Fibroblast of lung (primary cell): ENCODE measurements at regions not wholly inside any gene's neighbourhood (a gene's known extent, or its start where the extent isn't known, plus 50 kb on each side); places are given as distances from the start of the nearest gene placed in this dataset.

ENCODE experiments used
- DNase-seq, 2 donors: peaks; one replicate each; pipeline versions ENCODE4 v3.0.0 to v3.0.0-alpha.2; 2010; ENCODE audit warnings: low read depth in 2 of 2
- H2AFZ ChIP-seq: 2 replicates; pipeline ENCODE4 v1.5.1; 2012; ENCODE audit warnings: low read length, control low read depth, inconsistent platforms
- H3K27ac ChIP-seq: 2 replicates; pipeline ENCODE4 v1.5.1; 2011; ENCODE audit warnings: low read length, control low read depth; ENCODE audit not compliant: insufficient read depth
- H3K27me3 ChIP-seq: 2 replicates; pipeline ENCODE4 v1.5.1; 2011; ENCODE audit warnings: mild to moderate bottlenecking, low read length; ENCODE audit not compliant: control insufficient read depth, insufficient read depth
- H3K36me3 ChIP-seq: 2 replicates; pipeline ENCODE4 v1.5.1; 2011; ENCODE audit warnings: low read length; ENCODE audit not compliant: control insufficient read depth, insufficient read depth
- H3K4me1 ChIP-seq: 2 replicates; pipeline ENCODE4 v1.5.1; 2011; ENCODE audit warnings: low read length; ENCODE audit not compliant: control insufficient read depth, insufficient read depth; ENCODE audit errors: extremely low read depth
- H3K4me2 ChIP-seq: 2 replicates; pipeline ENCODE4 v1.5.1; 2011; ENCODE audit warnings: low read length, control low read depth; ENCODE audit not compliant: insufficient read depth; ENCODE audit errors: extremely low read depth
- H3K4me3 ChIP-seq, 4 experiments: fragments of 200-600 bp in 1 of 4; sonication (generic) in 1 of 4; replicated peaks in 1 of 4; 2 replicates each; pipeline ENCODE4 v1.5.1; 2011 to 2016; ENCODE audit warnings: low read length in 4 of 4, low read depth in 3 of 4, mild to moderate bottlenecking in 3 of 4, control low read depth in 2 of 4, inconsistent platforms in 1 of 4, mixed read lengths in 1 of 4; ENCODE audit not compliant: insufficient read depth in 1 of 4; ENCODE audit errors: control extremely low read depth in 1 of 4
- H3K79me2 ChIP-seq: 2 replicates; pipeline ENCODE4 v1.5.1; 2012; ENCODE audit warnings: mild to moderate bottlenecking, low read length, inconsistent platforms; ENCODE audit not compliant: control insufficient read depth, insufficient read depth
- H3K9ac ChIP-seq: 2 replicates; pipeline ENCODE4 v1.5.1; 2011; ENCODE audit warnings: mild to moderate bottlenecking, low read length, control low read depth; ENCODE audit not compliant: insufficient read depth
- H3K9me3 ChIP-seq: 2 replicates; pipeline ENCODE4 v1.5.1; 2012; ENCODE audit warnings: low read depth, low read length; ENCODE audit not compliant: control insufficient read depth, insufficient read depth
- H4K20me1 ChIP-seq: 2 replicates; pipeline ENCODE4 v1.5.1; 2011; ENCODE audit warnings: low read length; ENCODE audit not compliant: control insufficient read depth, insufficient read depth; ENCODE audit errors: extremely low read depth
- CTCF ChIP-seq, 2 donors: IDR thresholded peaks in 1 of 2; conservative IDR thresholded peaks in 1 of 2; 1 replicate in 1 of 2; 2 replicates in 1 of 2; pipeline ENCODE4 v1.5.1; 2011 to 2012; ENCODE audit warnings: low read length in 2 of 2, control low read depth in 1 of 2, inconsistent platforms in 1 of 2, low read depth in 1 of 2, mild to moderate bottlenecking in 1 of 2
- EZH2 ChIP-seq: IDR thresholded peaks from 2 replicates; pipeline ENCODE4 v1.5.1; 2012; ENCODE audit warnings: low read length, control low read depth, mild to moderate bottlenecking; ENCODE audit errors: missing control alignments

GRCh38 chr21:22842875-22843274, 1844.7 kb downstream of the NCAM2 start:
- H3K4me2 ChIP-seq = no peak overlapping the region
- H2AFZ ChIP-seq = no peak overlapping the region
- H3K27ac ChIP-seq = no peak overlapping the region
- TF ChIP-seq EZH2 (no peak), CTCF (conservative IDR thresholded peaks at IDR 0.05 in 1 of 2, IDR thresholded peaks at IDR 0.05 in 1 of 2; ENCODE audit: low read depth in 1 of 2, low read length in 2 of 2) (no peak)
- H3K9me3 ChIP-seq = no peaks in the 10 kb centered on the region
- no peaks in the 10 kb centered on the region for H3K79me2 ChIP-seq
- no peak overlapping the region for H3K4me3 ChIP-seq
- no peaks in the 10 kb centered on the region for H3K36me3 ChIP-seq
- H3K9ac ChIP-seq = no peak overlapping the region
- H3K27me3 ChIP-seq = no peaks in the 10 kb centered on the region
- no peak for DNase-seq
- no peaks in the 10 kb centered on the region for H4K20me1 ChIP-seq
- no peaks in the 10 kb centered on the region for H3K4me1 ChIP-seq

- Histone ChIP-seq H3K36me3 (no peaks in the 10 kb centered on the region), H3K4me3 (no peak overlapping the region), H3K4me1 (no peaks in the 10 kb centered on the region), H4K20me1 (no peaks in the 10 kb centered on the region), H3K4me2 (no peak overlapping the region), H3K27me3 (no peaks in the 10 kb centered on the region), H2AFZ (no peak overlapping the region), H3K27ac (no peak overlapping the region), H3K79me2 (no peaks in the 10 kb centered on the region), H3K9me3 (no peaks in the 10 kb centered on the region), H3K9ac (no peak overlapping the region)
- no peak for DNase-seq
- TF ChIP-seq EZH2 = no peak
- no peak for TF ChIP-seq CTCF (conservative IDR thresholded peaks at IDR 0.05 in 1 of 2, IDR thresholded peaks at IDR 0.05 in 1 of 2; ENCODE audit: low read depth in 1 of 2, low read length in 2 of 2)
These were observed 1857.4 kb downstream of the NCAM2 start for GRCh38 chr21:22855581-22855980.

GRCh38 chr21:22871692-22872091, 1873.5 kb downstream of the NCAM2 start:
- Histone ChIP-seq H3K36me3 (no peaks in the 10 kb centered on the region), H3K4me3 (no peak overlapping the region), H3K9ac (no peak overlapping the region), H2AFZ (no peak overlapping the region), H4K20me1 (no peaks in the 10 kb centered on the region), H3K27me3 (no peaks in the 10 kb centered on the region), H3K4me1 (no peaks in the 10 kb centered on the region), H3K4me2 (no peak overlapping the region), H3K9me3 (no peaks in the 10 kb centered on the region), H3K79me2 (no peaks in the 10 kb centered on the region), H3K27ac (no peak overlapping the region)
- no peak for TF ChIP-seq CTCF (conservative IDR thresholded peaks at IDR 0.05 in 1 of 2, IDR thresholded peaks at IDR 0.05 in 1 of 2; ENCODE audit: low read depth in 1 of 2, low read length in 2 of 2)
- TF ChIP-seq EZH2 = no peak
- no peak for DNase-seq
